ENCODE measurements at regions not wholly inside any gene's neighbourhood (a gene's known extent, or its start where the extent isn't known, plus 50 kb on each side); places are given as distances from the start of the nearest gene placed in this dataset.

DNA sequence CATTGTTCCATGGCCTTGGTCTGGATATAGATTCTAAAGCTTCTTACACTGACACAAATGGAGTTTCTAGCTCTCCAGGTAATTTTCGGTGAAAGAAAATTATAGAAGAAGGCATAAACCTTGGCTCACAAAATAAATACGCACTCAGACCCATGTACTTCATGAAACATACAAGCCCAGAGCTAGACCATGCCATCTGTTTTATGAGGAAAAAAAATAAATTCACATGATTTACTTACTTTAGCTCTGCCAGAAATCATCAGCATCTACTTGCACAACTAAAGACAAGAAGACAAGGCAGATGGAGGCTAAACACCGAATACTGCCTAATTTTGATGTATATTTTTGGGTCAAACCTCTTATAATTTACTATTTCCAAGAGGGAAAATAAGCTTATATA is 197.4 kb upstream of the KLF14 start:
- FAIRE-seq (no peak), DNase-seq (ENCODE audit: low read depth) (no peak)
- TF ChIP-seq, protein P1, sequence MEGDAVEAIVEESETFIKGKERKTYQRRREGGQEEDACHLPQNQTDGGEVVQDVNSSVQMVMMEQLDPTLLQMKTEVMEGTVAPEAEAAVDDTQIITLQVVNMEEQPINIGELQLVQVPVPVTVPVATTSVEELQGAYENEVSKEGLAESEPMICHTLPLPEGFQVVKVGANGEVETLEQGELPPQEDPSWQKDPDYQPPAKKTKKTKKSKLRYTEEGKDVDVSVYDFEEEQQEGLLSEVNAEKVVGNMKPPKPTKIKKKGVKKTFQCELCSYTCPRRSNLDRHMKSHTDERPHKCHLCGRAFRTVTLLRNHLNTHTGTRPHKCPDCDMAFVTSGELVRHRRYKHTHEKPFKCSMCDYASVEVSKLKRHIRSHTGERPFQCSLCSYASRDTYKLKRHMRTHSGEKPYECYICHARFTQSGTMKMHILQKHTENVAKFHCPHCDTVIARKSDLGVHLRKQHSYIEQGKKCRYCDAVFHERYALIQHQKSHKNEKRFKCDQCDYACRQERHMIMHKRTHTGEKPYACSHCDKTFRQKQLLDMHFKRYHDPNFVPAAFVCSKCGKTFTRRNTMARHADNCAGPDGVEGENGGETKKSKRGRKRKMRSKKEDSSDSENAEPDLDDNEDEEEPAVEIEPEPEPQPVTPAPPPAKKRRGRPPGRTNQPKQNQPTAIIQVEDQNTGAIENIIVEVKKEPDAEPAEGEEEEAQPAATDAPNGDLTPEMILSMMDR (IDR thresholded peaks at IDR 0.05; ENCODE audit: insufficient read depth, low read length, severe bottlenecking), result no peak
- no peaks in the 10 kb centered on the region for H3K27me3 ChIP-seq (ENCODE audit: control insufficient read depth, insufficient read depth, low read length)
- no peak overlapping the region for H3K4me3 ChIP-seq (ENCODE audit: low read depth, low read length)
- H3K36me3 ChIP-seq (ENCODE audit: control insufficient read depth, insufficient read depth, low read length), result peaks cover 4% of the 10 kb centered on the region

DNA sequence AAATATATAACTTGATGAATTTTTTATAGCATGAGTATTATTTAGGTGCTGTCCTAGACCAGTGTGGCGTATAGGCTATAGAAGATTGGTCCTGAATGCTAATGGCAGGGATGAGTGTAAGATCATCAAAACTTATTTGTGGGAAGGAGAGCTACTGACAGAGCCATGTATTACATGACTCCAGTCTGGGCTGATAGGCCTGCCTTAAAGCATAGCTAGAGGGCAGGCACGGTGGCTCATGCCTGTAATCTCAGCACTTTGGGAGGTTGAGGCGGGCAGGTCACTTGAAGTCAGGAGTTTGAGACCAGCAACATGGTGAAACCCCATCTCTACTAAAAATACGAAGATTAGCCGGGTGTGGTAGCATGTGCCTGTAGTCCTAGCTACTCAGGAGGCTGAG is 198.1 kb upstream of the KLF14 start:
- FAIRE-seq (no peak), DNase-seq (ENCODE audit: low read depth) (no peak)
- no peak overlapping the region for H3K4me3 ChIP-seq (ENCODE audit: low read depth, low read length)
- peaks cover 4% of the 10 kb centered on the region for H3K36me3 ChIP-seq (ENCODE audit: control insufficient read depth, insufficient read depth, low read length)
- TF ChIP-seq, protein P1 (IDR thresholded peaks at IDR 0.05; ENCODE audit: insufficient read depth, low read length, severe bottlenecking), result no peak
- no peaks in the 10 kb centered on the region for H3K27me3 ChIP-seq (ENCODE audit: control insufficient read depth, insufficient read depth, low read length)

GRCh38 chr7:130932667-130933432 is 198.8 kb upstream of the KLF14 start:
- H3K27me3 ChIP-seq (ENCODE audit: control insufficient read depth, insufficient read depth, low read length), result no peaks in the 10 kb centered on the region
- H3K36me3 ChIP-seq (ENCODE audit: control insufficient read depth, insufficient read depth, low read length), result peaks cover 3% of the 10 kb centered on the region
- FAIRE-seq (no peak), DNase-seq (ENCODE audit: low read depth) (no peak)
- TF ChIP-seq, protein P1 (IDR thresholded peaks at IDR 0.05; ENCODE audit: insufficient read depth, low read length, severe bottlenecking), result no peak
- H3K4me3 ChIP-seq (ENCODE audit: low read depth, low read length), result no peak overlapping the region

- Histone ChIP-seq H3K4me3 (ENCODE audit: low read depth, low read length) (no peak overlapping the region), H3K36me3 (ENCODE audit: control insufficient read depth, insufficient read depth, low read length) (peaks cover 3% of the 10 kb centered on the region), H3K27me3 (ENCODE audit: control insufficient read depth, insufficient read depth, low read length) (no peaks in the 10 kb centered on the region)
- no peak for DNase-seq (ENCODE audit: low read depth)
- no peak for FAIRE-seq
- TF ChIP-seq, protein P1 (IDR thresholded peaks at IDR 0.05; ENCODE audit: insufficient read depth, low read length, severe bottlenecking), result no peak
Observed at GRCh38 chr7:130933919-130934318, 199.9 kb upstream of the KLF14 start.

DNA sequence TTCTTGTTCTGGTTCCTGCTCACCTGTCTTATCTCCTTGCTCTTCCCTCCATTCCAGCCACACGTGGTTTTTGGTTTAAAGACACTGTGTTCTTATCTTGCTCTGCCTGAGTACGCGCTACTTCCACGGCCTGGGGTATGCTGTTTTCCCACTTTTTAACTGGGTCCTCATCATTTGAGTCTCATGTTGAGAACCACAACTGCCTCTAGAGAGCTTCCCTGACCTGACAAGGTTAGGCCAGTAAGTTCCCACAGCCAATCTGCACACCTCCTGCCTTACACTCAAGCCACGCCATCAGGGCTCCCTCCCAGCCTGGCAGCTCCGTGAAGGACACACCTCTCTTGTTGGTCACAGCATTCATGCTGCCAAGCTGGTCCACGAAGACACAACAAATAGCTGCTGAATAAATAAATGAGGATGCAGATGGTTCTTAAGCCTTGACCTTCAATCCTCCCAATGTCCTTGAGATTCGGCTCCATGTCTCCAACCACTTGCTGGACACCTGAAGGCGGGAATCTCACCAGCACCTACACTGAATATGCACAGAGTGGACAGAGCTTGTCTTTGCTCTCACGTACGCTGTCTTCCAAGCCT is 201.7 kb upstream of the KLF14 start:
- TF ChIP-seq, protein P1 (IDR thresholded peaks at IDR 0.05; ENCODE audit: insufficient read depth, low read length, severe bottlenecking), result no peak
- H3K36me3 ChIP-seq (ENCODE audit: control insufficient read depth, insufficient read depth, low read length), result peaks cover 3% of the 10 kb centered on the region
- DNase-seq (ENCODE audit: low read depth), result no peak
- no peaks in the 10 kb centered on the region for H3K27me3 ChIP-seq (ENCODE audit: control insufficient read depth, insufficient read depth, low read length)
- H3K4me3 ChIP-seq (ENCODE audit: low read depth, low read length), result no peak overlapping the region
- no peak for FAIRE-seq

Measured in bronchial epithelial cell (primary cell).